Endothelial cell of umbilical vein (primary cell): ENCODE measurements at regions not wholly inside any gene's neighbourhood (a gene's known extent, or its start where the extent isn't known, plus 50 kb on each side); places are given as distances from the start of the nearest gene placed in this dataset.

Source experiments
- CTCF ChIP-seq, 2 donors: IDR thresholded peaks; 1 replicate in 1 of 2; 2 replicates in 1 of 2; pipeline ENCODE4 v1.5.1; 2011; ENCODE audit warnings: low read length in 2 of 2, mild to moderate bottlenecking in 2 of 2, moderate library complexity in 2 of 2, control low read depth in 1 of 2, inconsistent platforms in 1 of 2, low read depth in 1 of 2; ENCODE audit not compliant: insufficient read depth in 1 of 2; ENCODE audit errors: extremely low read depth in 1 of 2
- EZH2 ChIP-seq: IDR thresholded peaks from 2 replicates; pipeline ENCODE4 v1.6.1; 2012; ENCODE audit warnings: borderline replicate concordance, low read depth, mild to moderate bottlenecking, moderate library complexity, low read length, inconsistent platforms; ENCODE audit not compliant: severe bottlenecking
- GATA2 ChIP-seq: IDR thresholded peaks from 2 replicates; pipeline ENCODE4 v1.7.0; 2011; ENCODE audit warnings: low read depth, mild to moderate bottlenecking, moderate library complexity, mixed read lengths, low read length; ENCODE audit not compliant: insufficient read length, insufficient read depth
- MAX ChIP-seq: IDR thresholded peaks from 2 replicates; pipeline ENCODE4 v1.6.1; 2011; ENCODE audit not compliant: insufficient read depth, insufficient read length
- MYC ChIP-seq: IDR thresholded peaks from one replicate; pipeline ENCODE4 v1.6.1; 2011; ENCODE audit warnings: mild to moderate bottlenecking, low read depth, low read length
- POLR2A ChIP-seq: IDR thresholded peaks from 2 replicates; pipeline ENCODE4 v1.6.1; 2012; ENCODE audit warnings: low read depth, mild to moderate bottlenecking, control low read depth, low read length

- no peak for TF ChIP-seq EZH2
- TF ChIP-seq CTCF (IDR thresholded peaks at IDR 0.05; ENCODE audit: extremely low read depth in 1 of 2, insufficient read depth in 1 of 2, low read depth in 1 of 2, low read length in 2 of 2): no peak
- TF ChIP-seq POLR2A: no peak
- no peak for TF ChIP-seq MAX
- TF ChIP-seq GATA2: no peak
- TF ChIP-seq MYC: no peak
Observed at GRCh38 chr4:11166606-11167005, 262.1 kb downstream of the HS3ST1 start.
